ENCODE measurements at regions not wholly inside any gene's neighbourhood (a gene's known extent, or its start where the extent isn't known, plus 50 kb on each side); places are given as distances from the start of the nearest gene placed in this dataset.
"Not testable (repeated sequence)": the region's sequence is repeated elsewhere in the genome, so short reads cannot be mapped to it uniquely, and the experiment has no call there.

DNA sequence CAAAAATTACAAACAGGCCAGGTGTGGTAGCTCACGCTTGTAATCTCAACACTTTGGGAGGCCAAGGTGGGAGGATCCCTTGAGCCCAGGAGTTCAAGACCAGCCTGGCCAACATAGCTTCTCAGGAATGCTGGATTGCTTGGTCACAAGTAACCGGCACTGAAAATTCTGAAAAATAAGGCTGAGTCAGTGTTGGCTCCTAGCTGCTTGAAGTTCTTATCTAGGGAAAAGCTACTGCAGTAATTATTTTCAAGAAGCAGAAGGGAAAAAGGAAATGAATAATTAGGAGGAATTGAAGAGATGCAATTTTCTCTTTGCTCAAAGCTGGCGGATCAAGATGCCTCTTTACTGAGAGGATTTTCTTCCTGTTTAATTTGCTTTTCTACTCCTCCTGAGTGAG lies 75.0 kb upstream of the GTF3A start:
- H3K9me3 ChIP-seq, result no peaks in the 10 kb centered on the region
- no peak for FAIRE-seq
- no peak overlapping the region for H3K27ac ChIP-seq
- no peak for DNase-seq
- no peak overlapping the region for H3K4me3 ChIP-seq
- no peaks in the 10 kb centered on the region for H3K4me1 ChIP-seq
- H3K27me3 ChIP-seq, result no peaks in the 10 kb centered on the region
- ATAC-seq, result no peak
- intact Hi-C loops (cut with DNase I), result no loop called here
- TF ChIP-seq, protein P1, sequence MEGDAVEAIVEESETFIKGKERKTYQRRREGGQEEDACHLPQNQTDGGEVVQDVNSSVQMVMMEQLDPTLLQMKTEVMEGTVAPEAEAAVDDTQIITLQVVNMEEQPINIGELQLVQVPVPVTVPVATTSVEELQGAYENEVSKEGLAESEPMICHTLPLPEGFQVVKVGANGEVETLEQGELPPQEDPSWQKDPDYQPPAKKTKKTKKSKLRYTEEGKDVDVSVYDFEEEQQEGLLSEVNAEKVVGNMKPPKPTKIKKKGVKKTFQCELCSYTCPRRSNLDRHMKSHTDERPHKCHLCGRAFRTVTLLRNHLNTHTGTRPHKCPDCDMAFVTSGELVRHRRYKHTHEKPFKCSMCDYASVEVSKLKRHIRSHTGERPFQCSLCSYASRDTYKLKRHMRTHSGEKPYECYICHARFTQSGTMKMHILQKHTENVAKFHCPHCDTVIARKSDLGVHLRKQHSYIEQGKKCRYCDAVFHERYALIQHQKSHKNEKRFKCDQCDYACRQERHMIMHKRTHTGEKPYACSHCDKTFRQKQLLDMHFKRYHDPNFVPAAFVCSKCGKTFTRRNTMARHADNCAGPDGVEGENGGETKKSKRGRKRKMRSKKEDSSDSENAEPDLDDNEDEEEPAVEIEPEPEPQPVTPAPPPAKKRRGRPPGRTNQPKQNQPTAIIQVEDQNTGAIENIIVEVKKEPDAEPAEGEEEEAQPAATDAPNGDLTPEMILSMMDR (IDR thresholded peaks at IDR 0.05), result no peak
- H3K36me3 ChIP-seq, result no peaks in the 10 kb centered on the region
- 77 to 83% methylated on average over 3 of the region's 3 CpGs for WGBS, 2 donors

DNA sequence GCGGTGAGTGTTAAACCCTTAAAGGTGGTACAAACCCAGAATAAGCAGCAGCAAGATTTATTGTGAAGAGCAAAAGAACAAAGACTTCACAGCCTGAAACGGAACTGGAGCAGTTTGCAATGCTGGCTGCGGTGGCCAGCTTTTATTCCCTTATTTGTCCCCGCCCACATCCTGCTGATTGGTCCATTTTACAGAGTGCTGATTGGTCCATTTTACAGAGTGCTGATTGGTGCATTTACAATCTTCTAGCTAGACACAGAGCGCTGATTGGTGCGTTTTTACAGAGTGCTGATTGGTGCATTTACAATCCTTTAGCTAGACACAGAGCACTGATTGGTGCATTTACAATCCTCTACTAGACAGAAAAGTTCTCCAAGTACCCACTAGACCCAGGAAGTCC lies 73.6 kb upstream of the GTF3A start:
- not testable (repeated sequence) for ATAC-seq, FAIRE-seq, H3K36me3 ChIP-seq, DNase-seq, H3K27ac ChIP-seq, H3K27me3 ChIP-seq, H3K4me3 ChIP-seq, H3K4me1 ChIP-seq, H3K9me3 ChIP-seq
- intact Hi-C loops (cut with DNase I), result loop anchor here in 2 of 3 donors (10.0 kb wide), 3 partner anchors 346 to 406 kb away; no protein-coding TSS in a partner anchor
- 90 to 93% methylated on average over 6 of the region's 6 CpGs for WGBS, 2 donors

DNA sequence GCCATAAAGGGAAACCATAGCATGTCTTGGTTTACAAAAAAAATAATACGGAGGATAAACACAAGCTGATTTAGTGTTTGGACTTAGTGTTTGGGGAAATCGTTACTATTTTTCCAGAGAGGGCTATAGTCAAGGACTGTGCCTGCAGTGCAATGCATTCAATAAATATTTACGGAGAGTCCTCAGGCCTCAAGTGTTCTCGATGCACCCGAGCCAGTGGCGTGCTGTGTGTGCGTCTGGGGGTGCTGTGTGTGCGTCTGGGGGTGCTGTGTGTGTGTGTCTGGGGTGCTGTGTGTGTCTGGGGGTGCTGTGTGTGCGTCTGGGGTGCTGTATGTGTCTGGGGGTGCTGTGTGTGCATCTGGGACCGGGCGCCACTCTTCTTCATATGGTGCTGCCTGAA lies 71.7 kb upstream of the GTF3A start:
- no peaks in the 10 kb centered on the region for H3K36me3 ChIP-seq
- intact Hi-C loops (cut with DNase I), result loop anchor here in 2 of 3 donors (10.0 kb wide), 3 partner anchors 348 to 408 kb away; no protein-coding TSS in a partner anchor
- 77 to 81% methylated on average over 11 of the region's 11 CpGs for WGBS, 2 donors
- DNase-seq (no peak), ATAC-seq (no peak), FAIRE-seq (no peak)
- H3K27ac ChIP-seq, result no peak overlapping the region
- H3K27me3 ChIP-seq, result no peaks in the 10 kb centered on the region
- no peak overlapping the region for H3K4me3 ChIP-seq
- no peaks in the 10 kb centered on the region for H3K4me1 ChIP-seq
- no peaks in the 10 kb centered on the region for H3K9me3 ChIP-seq
- TF ChIP-seq, protein P1 (IDR thresholded peaks at IDR 0.05), result no peak

DNA sequence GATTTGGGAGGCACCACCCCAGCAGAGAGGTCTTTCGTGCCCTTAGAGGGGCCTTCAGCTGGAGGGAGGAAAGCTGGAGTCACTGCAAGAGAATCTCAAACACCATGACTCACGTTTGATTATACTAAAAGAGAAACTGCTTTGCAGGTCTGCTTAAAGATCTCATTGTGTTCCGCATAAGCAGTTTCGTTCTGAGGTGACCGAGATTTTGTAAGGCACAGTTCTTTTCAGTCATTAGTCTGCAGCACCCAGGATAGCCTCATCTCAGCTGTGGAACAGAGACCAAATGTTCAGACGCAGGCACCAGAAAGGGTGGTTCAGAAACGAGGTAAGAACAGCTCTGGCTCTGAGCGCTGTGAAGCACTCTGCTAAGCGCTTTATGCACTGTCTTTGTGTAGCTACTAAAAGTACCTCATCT lies 71.2 kb upstream of the GTF3A start:
- no peaks in the 10 kb centered on the region for H3K27me3 ChIP-seq
- TF ChIP-seq, protein P1 (IDR thresholded peaks at IDR 0.05), result no peak
- ATAC-seq, result no peak
- 74 to 87% methylated on average over 9 of the region's 9 CpGs for WGBS, 2 donors
- intact Hi-C loops (cut with DNase I), result loop anchor here in 2 of 3 donors (10.0 kb wide), 3 partner anchors 348 to 408 kb away; no protein-coding TSS in a partner anchor
- H3K4me1 ChIP-seq, result no peaks in the 10 kb centered on the region
- FAIRE-seq, result no peak
- H3K4me3 ChIP-seq, result no peak overlapping the region
- no peak for DNase-seq
- H3K36me3 ChIP-seq, result no peaks in the 10 kb centered on the region
- H3K9me3 ChIP-seq, result no peaks in the 10 kb centered on the region
- H3K27ac ChIP-seq, result no peak overlapping the region

DNA sequence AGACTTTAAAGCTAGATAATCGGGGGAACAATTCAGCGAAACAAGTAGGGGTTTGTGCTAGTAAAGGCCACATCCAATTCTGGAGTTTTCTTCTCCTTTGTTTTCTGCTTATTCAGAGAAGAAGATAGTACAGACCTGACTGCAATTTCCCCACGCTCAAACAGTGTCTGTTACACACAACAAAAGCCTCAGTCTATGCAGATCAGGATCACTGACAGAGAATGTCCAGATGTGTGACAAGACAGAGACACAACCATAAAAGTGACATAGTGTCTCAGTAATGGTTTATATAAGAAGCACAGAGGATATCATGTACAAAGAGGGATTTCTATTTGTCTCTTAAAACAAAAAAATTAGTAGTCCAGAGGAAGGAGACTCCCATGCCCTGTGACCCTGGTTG lies 70.7 kb upstream of the GTF3A start:
- Histone ChIP-seq H3K4me1 (no peaks in the 10 kb centered on the region), H3K36me3 (no peaks in the 10 kb centered on the region), H3K27ac (no peak overlapping the region), H3K4me3 (no peak overlapping the region), H3K27me3 (no peaks in the 10 kb centered on the region), H3K9me3 (no peaks in the 10 kb centered on the region)
- no peak for ATAC-seq
- intact Hi-C loops (cut with DNase I), result loop anchor here in 2 of 3 donors (10.0 kb wide), 3 partner anchors 349 to 409 kb away; no protein-coding TSS in a partner anchor
- 77% methylated on average over 3 of the region's 3 CpGs for WGBS, 2 donors
- no peak for DNase-seq
- FAIRE-seq, result no peak
- TF ChIP-seq, protein P1 (IDR thresholded peaks at IDR 0.05), result no peak
